HCT116 (cell line): ENCODE measurements at regions not wholly inside any gene's neighbourhood (a gene's known extent, or its start where the extent isn't known, plus 50 kb on each side); places are given as distances from the start of the nearest gene placed in this dataset.

Experiments
- ATAC-seq: fragments of 200-7000 bp; cut with Tn5 transposase; 2 replicates; pipeline ENCODE4 v1.9.1; 2020; ENCODE audit warnings: mild to moderate bottlenecking, moderate library complexity
- BruUV-seq: library from RNA; stranded (reverse); fragments of 400-500 nt; replicated peaks from 2 replicates; lab custom pipeline; 2021; lab: Mats Ljungman, UMichigan
- CTCF ChIA-PET: fragments of 300-600 bp; sonication (Branson Sonifier 250); formaldehyde crosslinking; loops from one replicate; lab custom pipeline; 2021; ENCODE audit warnings: antibody characterized with exemption; lab: Charles Lee
- POLR2A ChIA-PET: fragments of 300-600, 350-600 bp; sonication (Branson Sonifier 250); formaldehyde crosslinking; loops from one replicate; lab custom pipeline; 2021; ENCODE audit warnings: antibody characterized with exemption; lab: Charles Lee
- RAD21 ChIA-PET, 2 experiments: fragments of 300-600 bp; sonication (Branson Sonifier 250); formaldehyde crosslinking; loops; one replicate each; lab custom pipeline; 2023; ENCODE audit warnings: low total read pairs in 2 of 2; ENCODE audit not compliant: uncharacterized antibody in 2 of 2, unreplicated experiment in 2 of 2, low non-redundant PET in 1 of 2; lab: Charles Lee
- DNase-seq: peaks from one replicate; pipeline ENCODE4 v3.0.0-alpha.2; 2010; ENCODE audit warnings: low read depth, low spot score
- H2AFZ ChIP-seq: fragments of 200-600 bp; shearing (Covaris generic), sonication (generic); 2 replicates; pipeline ENCODE4 v1.6.1; 2017; ENCODE audit warnings: low read depth, mixed run types, mixed read lengths, antibody characterized with exemption, low read length; ENCODE audit not compliant: poor library complexity, severe bottlenecking
- H3K27ac ChIP-seq: 2 replicates; pipeline ENCODE4 v1.5.1; 2012; ENCODE audit warnings: low read depth, low read length
- H3K27me3 ChIP-seq: fragments of 200-600 bp; sonication (generic); 2 replicates; pipeline ENCODE4 v1.6.1; 2016; ENCODE audit warnings: mixed run types, low read length, mixed read lengths; ENCODE audit not compliant: insufficient read depth
- H3K36me3 ChIP-seq, 2 experiments: fragments of 200-500 bp in 1 of 2; fragments of 200-600 bp in 1 of 2; sonication (Bioruptor generic) in 1 of 2; sonication (generic) in 1 of 2; 2 replicates each; pipeline versions ENCODE4 v1.5.1 to v1.6.1; 2014 to 2016; ENCODE audit warnings: low read length in 2 of 2, inconsistent platforms in 1 of 2, mixed read lengths in 1 of 2, mixed run types in 1 of 2; ENCODE audit not compliant: insufficient read depth in 2 of 2, control insufficient read depth in 1 of 2
- H3K4me1 ChIP-seq, 2 experiments: fragments of 200-600 bp in 1 of 2; sonication (generic) in 1 of 2; 2 replicates each; pipeline versions ENCODE4 v1.5.1 to v1.6.1; 2012 to 2017; ENCODE audit warnings: low read length in 2 of 2, inconsistent platforms in 1 of 2, mild to moderate bottlenecking in 1 of 2, mixed read lengths in 1 of 2, mixed run types in 1 of 2, moderate library complexity in 1 of 2; ENCODE audit not compliant: insufficient read depth in 2 of 2, control insufficient read depth in 1 of 2
- H3K4me2 ChIP-seq: fragments of 200-600 bp; sonication (generic); 2 replicates; pipeline ENCODE4 v1.6.1; 2017; ENCODE audit warnings: mixed run types, low read length, mixed read lengths
- H3K4me3 ChIP-seq, 2 experiments: fragments of 200-600 bp in 1 of 2; sonication (generic) in 1 of 2; replicated peaks in 1 of 2; 2 replicates each; pipeline ENCODE4 v1.5.1; 2011 to 2016; ENCODE audit warnings: low read length in 2 of 2, control low read depth in 1 of 2, low read depth in 1 of 2, mild to moderate bottlenecking in 1 of 2, mixed read lengths in 1 of 2, mixed run types in 1 of 2
- H3K79me2 ChIP-seq: fragments of 200-600 bp; sonication (generic); 2 replicates; pipeline ENCODE4 v1.6.1; 2017; ENCODE audit warnings: mild to moderate bottlenecking, mixed run types, low read length, moderate library complexity, mixed read lengths; ENCODE audit not compliant: insufficient read depth
- H3K9ac ChIP-seq: fragments of 200-600 bp; sonication (generic); 2 replicates; pipeline ENCODE4 v1.6.1; 2016; ENCODE audit warnings: low read length, mixed read lengths
- H3K9me2 ChIP-seq: fragments of 200-600 bp; sonication (generic), shearing (Covaris generic); 2 replicates; pipeline ENCODE4 v1.6.1; 2017; ENCODE audit warnings: mixed run types, mild to moderate bottlenecking, moderate library complexity; ENCODE audit not compliant: insufficient read depth
- H3K9me3 ChIP-seq, 2 experiments: fragments of 200-500 bp in 1 of 2; fragments of 200-600 bp in 1 of 2; sonication (Bioruptor generic) in 1 of 2; sonication (generic) in 1 of 2; 2 replicates each; pipeline ENCODE4 v1.6.1; 2014 to 2017; ENCODE audit warnings: low read length in 2 of 2, mixed read lengths in 2 of 2, inconsistent platforms in 1 of 2, low read depth in 1 of 2, mild to moderate bottlenecking in 1 of 2, mixed run types in 1 of 2, moderate library complexity in 1 of 2; ENCODE audit not compliant: control insufficient read depth in 1 of 2, insufficient read depth in 1 of 2
- H4K20me1 ChIP-seq: fragments of 200-600 bp; sonication (generic), shearing (Covaris generic); 2 replicates; pipeline ENCODE4 v1.6.1; 2017; ENCODE audit warnings: mixed run types, mild to moderate bottlenecking, moderate library complexity; ENCODE audit not compliant: insufficient read depth
- POLR2AphosphoS5 ChIP-seq: IDR thresholded peaks from 2 replicates; pipeline ENCODE4 v1.6.1; 2011; ENCODE audit warnings: mild to moderate bottlenecking, low read depth, low read length, moderate library complexity
- ZBTB33 ChIP-seq: IDR thresholded peaks from 2 replicates; pipeline ENCODE4 v1.6.1; 2011; ENCODE audit warnings: mild to moderate bottlenecking, low read length, moderate library complexity; ENCODE audit not compliant: insufficient replicate concordance; ENCODE audit errors: extremely low read depth
- ZFX ChIP-seq: fragments of 450-650 bp; IDR thresholded peaks from 2 replicates; pipeline ENCODE4 v1.6.1; 2017
- intact Hi-C: fragments of 100-400 bp; cut with micrococcal nuclease; formaldehyde crosslinking; loops from 2 replicates; pipeline ENCODE4 v1.10.0; 2022
- TF ChIP-seq, protein P1 (sequence below): IDR thresholded peaks from 2 replicates; pipeline ENCODE4 v1.6.1; 2012; ENCODE audit warnings: low read depth

DNA sequence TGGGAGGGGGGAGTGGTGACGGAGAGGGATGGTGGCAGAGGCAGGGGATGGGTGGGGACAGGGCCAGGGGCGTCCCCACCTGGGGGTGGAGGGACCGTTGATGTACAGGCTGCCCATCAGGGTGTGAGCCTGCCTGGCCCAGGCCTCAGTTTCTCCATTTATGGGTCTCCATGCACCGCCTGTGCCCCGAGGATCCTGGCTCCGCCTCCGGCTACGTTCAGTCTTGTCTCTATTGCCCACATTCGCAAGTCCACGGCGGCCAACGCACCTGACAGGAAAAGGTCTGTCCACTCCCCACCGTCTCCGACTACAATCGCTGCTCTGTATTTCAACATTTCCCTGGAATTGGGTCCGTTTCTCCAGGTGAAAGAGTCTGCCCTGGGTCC lies 96.3 kb upstream of the NKX1-1 start:
- Histone ChIP-seq H3K9me2 (no peaks in the 10 kb centered on the region), H3K9ac (no peak overlapping the region), H3K9me3 (no peaks in the 10 kb centered on the region), H3K4me2 (no peak overlapping the region), H4K20me1 (no peaks in the 10 kb centered on the region), H3K27ac (no peak overlapping the region), H2AFZ (no peak overlapping the region), H3K79me2 (no peaks in the 10 kb centered on the region), H3K4me1 (no peaks in the 10 kb centered on the region), H3K36me3 (no peaks in the 10 kb centered on the region), H3K27me3 (peaks cover 3% of the 10 kb centered on the region; the same call in 1 of the 2 replicates), H3K4me3 (no peak overlapping the region)
- CTCF ChIA-PET = no interaction called here
- intact Hi-C loops = no loop called here
- no TSS peak for BruUV-seq
- DNase-seq (no peak), ATAC-seq (no peak)
- TF ChIP-seq ZFX (no peak), POLR2AphosphoS5 (no peak), ZBTB33 (no peak)
- TF ChIP-seq, protein P1, sequence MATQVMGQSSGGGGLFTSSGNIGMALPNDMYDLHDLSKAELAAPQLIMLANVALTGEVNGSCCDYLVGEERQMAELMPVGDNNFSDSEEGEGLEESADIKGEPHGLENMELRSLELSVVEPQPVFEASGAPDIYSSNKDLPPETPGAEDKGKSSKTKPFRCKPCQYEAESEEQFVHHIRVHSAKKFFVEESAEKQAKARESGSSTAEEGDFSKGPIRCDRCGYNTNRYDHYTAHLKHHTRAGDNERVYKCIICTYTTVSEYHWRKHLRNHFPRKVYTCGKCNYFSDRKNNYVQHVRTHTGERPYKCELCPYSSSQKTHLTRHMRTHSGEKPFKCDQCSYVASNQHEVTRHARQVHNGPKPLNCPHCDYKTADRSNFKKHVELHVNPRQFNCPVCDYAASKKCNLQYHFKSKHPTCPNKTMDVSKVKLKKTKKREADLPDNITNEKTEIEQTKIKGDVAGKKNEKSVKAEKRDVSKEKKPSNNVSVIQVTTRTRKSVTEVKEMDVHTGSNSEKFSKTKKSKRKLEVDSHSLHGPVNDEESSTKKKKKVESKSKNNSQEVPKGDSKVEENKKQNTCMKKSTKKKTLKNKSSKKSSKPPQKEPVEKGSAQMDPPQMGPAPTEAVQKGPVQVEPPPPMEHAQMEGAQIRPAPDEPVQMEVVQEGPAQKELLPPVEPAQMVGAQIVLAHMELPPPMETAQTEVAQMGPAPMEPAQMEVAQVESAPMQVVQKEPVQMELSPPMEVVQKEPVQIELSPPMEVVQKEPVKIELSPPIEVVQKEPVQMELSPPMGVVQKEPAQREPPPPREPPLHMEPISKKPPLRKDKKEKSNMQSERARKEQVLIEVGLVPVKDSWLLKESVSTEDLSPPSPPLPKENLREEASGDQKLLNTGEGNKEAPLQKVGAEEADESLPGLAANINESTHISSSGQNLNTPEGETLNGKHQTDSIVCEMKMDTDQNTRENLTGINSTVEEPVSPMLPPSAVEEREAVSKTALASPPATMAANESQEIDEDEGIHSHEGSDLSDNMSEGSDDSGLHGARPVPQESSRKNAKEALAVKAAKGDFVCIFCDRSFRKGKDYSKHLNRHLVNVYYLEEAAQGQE = no peak
- POLR2A ChIA-PET = no interaction called here
- RAD21 ChIA-PET = no interaction called here
